ENCODE measurements at regions not wholly inside any gene's neighbourhood (a gene's known extent, or its start where the extent isn't known, plus 50 kb on each side); places are given as distances from the start of the nearest gene placed in this dataset.

- TF ChIP-seq POLR2AphosphoS5 (IDR thresholded peaks at IDR 0.05; ENCODE audit: insufficient read depth in 1 of 2, low read depth in 1 of 2), result no peak
- no peak for TF ChIP-seq POLR2A (IDR thresholded peaks at IDR 0.05)
These were observed 384.4 kb downstream of the SLC4A3 start for GRCh38 chr2:220011859-220012258.
